ENCODE measurements at regions not wholly inside any gene's neighbourhood (a gene's known extent, or its start where the extent isn't known, plus 50 kb on each side); places are given as distances from the start of the nearest gene placed in this dataset.
A peak's percentile ranks its signal among the peaks of the same experiment; 100 is the strongest.
"Not testable (repeated sequence)": the region's sequence is repeated elsewhere in the genome, so short reads cannot be mapped to it uniquely, and the experiment has no call there.

GRCh38 chr18:59848002-59848401, 51.8 kb upstream of the PMAIP1 start:
- DNase-seq (ENCODE audit: low read depth): no peak

DNA sequence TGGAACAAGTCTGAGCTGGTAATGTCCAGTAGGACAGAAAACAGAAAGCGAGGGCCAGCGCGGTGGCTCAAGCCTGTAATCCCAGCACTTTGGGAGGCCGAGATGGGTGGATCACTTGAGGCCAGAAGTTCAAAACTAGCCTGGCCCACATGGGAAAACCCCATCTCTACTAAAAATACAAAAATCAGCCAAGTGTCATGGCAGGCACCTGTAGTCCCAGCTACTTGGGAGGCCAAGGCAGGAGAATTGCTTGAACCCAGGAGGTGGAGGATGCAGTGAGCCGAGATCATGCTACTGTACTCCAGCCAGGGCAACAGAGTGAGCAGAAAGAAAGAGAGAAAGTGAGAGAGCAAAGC, 52.3 kb upstream of the PMAIP1 start:
- DNase-seq (ENCODE audit: low read depth): not testable (repeated sequence)

DNA sequence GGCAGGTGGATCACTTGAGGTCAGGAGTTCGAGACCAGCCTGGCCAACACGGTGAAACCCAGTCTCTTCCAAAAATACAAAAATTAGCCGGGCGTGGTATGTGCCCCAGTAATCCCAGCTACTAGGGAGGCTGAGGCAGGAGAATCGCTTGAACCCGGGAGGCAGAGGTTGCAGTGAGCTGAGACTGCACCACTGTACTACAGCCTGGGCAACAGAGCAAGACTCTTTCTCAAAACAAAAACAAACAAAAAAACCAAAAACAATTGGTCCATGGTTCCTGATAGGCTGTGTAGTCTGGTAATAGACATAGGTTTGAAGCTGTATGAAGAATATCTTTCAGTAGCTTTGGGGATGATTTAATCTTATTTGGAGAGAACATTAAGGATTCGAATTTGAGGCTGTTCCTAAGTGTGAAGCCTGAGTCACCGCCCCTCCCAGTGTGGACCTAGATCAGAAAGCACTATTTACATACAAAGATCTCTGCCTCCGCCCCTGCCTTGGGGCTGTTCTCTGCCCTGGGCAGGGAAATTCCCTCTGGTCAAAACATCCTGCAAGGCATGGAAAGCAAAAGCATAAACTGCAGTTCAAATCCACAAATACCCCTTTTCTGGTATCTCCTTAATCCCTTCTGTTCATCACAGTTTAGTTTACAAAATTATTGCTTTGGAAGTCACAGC, 52.8 kb upstream of the PMAIP1 start:
- DNase-seq (ENCODE audit: low read depth): peak; percentile 88

- DNase-seq (ENCODE audit: low read depth): no peak
Observed at GRCh38 chr18:59842947-59843346, 56.8 kb upstream of the PMAIP1 start.

GRCh38 chr18:59839931-59840685, 59.7 kb upstream of the PMAIP1 start:
- no peak for DNase-seq (ENCODE audit: low read depth)

- no peak for DNase-seq (ENCODE audit: low read depth)
Observed at GRCh38 chr18:59839246-59839645, 60.5 kb upstream of the PMAIP1 start.

- peak; percentile 79 for DNase-seq (ENCODE audit: low read depth)
Observed at GRCh38 chr18:59837586-59837985, 62.2 kb upstream of the PMAIP1 start.

DNA sequence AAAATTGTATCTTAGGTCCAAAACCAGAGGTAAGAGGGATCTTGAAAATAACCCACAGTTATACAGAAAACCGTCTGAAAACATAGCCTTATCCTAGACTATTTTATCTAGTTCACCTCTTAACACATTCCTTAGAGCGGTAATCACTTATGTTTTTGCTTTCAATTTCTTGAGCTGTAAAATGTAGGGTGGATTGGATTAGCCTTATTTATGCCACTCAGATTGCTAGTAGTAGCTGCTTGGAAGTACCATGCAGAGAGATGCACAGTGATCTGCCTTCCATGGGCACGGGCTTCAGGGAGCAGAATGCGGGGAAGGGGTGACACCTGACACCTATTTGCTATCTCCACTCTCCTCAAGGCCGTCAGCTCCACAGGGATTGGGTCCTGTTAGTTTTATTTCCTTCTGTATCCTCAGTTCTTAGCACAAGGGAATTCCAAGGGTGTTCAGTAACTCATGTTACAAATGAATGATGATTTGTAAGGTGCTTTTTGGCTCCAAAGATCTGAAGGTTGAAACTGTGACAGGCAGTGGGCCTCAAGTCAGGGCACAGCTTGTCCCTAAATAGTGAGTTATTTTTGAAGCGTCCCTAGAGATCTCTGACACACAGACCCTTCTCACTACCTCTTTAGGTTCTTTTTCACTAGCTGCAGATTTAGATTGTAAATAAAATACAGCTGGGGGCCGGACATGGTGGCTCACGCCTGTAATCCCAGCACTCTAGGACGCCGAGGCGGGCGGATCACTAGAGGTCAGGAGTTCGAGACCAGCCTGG, 64.0 kb upstream of the PMAIP1 start:
- DNase-seq (ENCODE audit: low read depth): peak; percentile 53

- DNase-seq (ENCODE audit: low read depth): no peak
Observed at GRCh38 chr18:59834267-59834666, 65.5 kb upstream of the PMAIP1 start.

- no peak for DNase-seq (ENCODE audit: low read depth)
Observed at GRCh38 chr18:59833785-59834184, 66.0 kb upstream of the PMAIP1 start.

GRCh38 chr18:59823596-59824195, 76.1 kb upstream of the PMAIP1 start:
- peak; percentile 83 for DNase-seq (ENCODE audit: low read depth)

- DNase-seq (ENCODE audit: low read depth): no peak
Observed at GRCh38 chr18:59822612-59823550, 76.9 kb upstream of the PMAIP1 start.

DNA sequence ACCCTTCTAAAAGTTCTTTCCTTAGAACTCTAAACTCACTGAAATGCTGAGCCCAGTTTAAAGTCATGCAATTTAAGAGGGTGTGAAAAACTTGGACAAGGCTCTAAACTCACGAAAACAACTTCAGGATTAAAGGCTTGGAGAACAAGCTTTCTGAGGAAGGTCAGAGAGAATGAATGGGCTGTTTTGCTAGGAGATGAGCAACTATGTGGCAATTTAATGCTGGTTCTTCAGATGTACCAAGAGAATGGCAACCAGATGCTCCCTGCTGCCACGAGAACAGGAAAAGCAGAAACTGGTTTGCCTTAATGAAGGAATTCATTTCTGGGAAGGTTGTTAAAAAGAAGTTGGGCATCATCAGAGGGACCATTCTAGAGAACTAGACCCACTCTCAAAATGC, 77.8 kb upstream of the PMAIP1 start:
- no peak for DNase-seq (ENCODE audit: low read depth)

- no peak for DNase-seq (ENCODE audit: low read depth)
Observed at GRCh38 chr18:59820663-59821062, 79.1 kb upstream of the PMAIP1 start.

- DNase-seq (ENCODE audit: low read depth): no peak
Observed at GRCh38 chr18:59818769-59819168, 81.0 kb upstream of the PMAIP1 start.

GRCh38 chr18:59814891-59815290, 84.9 kb upstream of the PMAIP1 start:
- DNase-seq (ENCODE audit: low read depth): peak; percentile 88

DNA sequence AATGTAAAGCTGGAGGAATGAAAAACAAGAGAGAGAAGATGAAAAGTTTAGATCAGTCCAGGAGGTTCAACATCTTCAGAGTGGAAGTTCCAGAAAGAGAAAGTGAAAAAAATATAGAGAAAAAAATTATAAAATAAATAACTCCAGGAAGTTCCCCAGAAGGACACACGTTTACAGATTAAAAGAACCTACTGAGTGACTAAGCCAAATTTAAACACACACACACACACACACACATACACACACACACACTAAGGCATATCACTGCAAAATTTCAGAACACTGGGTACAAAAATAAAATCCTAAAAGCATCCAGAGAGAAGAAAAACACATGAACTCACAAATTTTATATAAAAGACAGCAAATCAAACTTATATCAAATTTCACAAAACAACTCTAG, 85.9 kb upstream of the PMAIP1 start:
- DNase-seq (ENCODE audit: low read depth): no peak

DNA sequence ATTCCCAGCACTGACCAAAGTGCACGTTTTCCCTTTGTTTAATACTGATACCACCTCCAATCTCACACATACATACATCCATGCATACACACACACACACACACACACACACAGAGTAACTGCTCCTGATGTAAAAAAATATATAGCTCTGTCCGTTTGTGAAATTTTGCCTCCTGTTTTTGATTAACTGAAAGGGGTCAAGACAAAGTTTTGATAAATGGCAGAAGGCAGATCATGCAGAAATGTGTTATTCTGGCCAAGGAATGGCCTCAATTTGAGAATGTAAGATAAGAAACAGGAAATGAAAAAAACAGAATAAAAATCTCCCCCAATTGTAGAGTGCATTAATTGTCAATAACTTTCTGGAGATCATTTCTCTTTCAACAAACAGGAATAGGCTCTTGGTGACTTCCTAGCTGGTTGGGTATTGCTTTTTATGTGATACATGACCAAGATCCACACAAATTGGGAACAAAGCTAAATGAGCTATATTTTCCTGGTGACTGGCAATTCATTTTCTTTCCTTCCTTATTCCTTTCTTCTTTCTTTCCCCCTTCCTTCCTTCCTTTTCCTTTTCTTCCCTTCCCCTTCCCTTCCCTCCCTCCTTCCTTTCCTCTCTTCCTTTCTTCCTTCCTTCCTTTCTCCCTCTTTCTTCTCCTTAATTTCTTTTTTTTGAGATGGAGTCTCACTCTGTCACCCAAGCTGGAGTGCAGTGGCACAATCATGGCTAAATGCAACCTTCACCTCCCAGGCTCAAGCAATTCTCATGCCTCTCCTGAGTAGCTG, 88.9 kb upstream of the PMAIP1 start:
- DNase-seq (ENCODE audit: low read depth): no peak

- peak; percentile 76 for DNase-seq (ENCODE audit: low read depth)
Observed at GRCh38 chr18:59810183-59810582, 89.6 kb upstream of the PMAIP1 start.

DNA sequence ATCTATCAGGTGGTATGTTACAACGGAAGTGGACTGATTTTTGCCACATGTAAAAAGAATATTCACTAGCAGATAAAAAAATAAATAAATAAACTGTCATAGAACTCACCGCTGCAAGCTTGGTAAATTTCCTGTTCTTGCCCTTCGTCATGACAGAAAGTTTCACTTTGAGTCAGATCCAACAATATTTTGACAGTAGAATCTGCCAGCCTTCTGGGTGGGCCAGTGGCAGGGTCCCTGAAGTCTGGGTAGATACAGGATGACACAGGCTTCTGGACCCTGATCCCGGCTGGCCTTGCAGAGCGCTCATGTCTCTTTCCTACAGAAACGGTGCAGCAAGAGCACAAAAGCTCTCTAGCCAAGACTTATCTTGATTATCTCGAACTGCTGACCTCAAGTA, 97.8 kb upstream of the PMAIP1 start:
- no peak for DNase-seq (ENCODE audit: low read depth)
